ENCODE measurements at regions not wholly inside any gene's neighbourhood (a gene's known extent, or its start where the extent isn't known, plus 50 kb on each side); places are given as distances from the start of the nearest gene placed in this dataset.

DNA sequence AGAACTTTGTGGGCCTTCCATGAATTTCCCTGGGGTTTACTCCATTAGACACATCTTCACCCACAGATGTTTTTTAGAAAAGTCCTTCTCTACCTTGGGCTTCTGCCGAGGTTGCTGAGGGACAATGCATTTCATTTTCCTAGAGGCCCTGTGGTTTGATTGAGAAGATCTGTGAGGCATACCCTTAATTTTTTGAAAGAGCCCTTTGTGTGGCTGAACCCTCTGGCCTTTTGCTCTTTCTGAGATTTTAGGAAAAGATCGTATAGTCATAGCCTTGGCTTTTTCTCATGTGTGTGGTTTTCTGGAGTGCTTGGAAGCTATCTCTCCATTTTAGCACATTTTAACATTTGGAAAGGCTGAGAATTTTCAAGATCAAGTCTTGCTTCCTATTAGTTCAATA, 119.8 kb upstream of the LYZL1 start:
- intact Hi-C loops (cut with micrococcal nuclease; ENCODE audit: unreplicated experiment): no loop called here
- no peak for DNase-seq (ENCODE audit: low read depth, low spot score)
- ChIA-PET CTCF (no interaction called here), POLR2A (interaction anchor here (0.6 kb wide), 1 partner anchor 493 kb away, joined by 3 read pairs; no protein-coding TSS in a partner anchor)
- ATAC-seq: no peak
- Histone ChIP-seq H3K4me3 (ENCODE audit: low read depth in 2 of 2, low read length in 2 of 2) (no peak overlapping the region), H3K27me3 (ENCODE audit: control insufficient read depth, insufficient read depth, low read length) (no peaks in the 10 kb centered on the region), H3K9me3 (ENCODE audit: control insufficient read depth, insufficient read depth, low read depth, low read length) (peaks cover 4% of the 10 kb centered on the region; the same call in 1 of the 2 replicates), H3K27ac (ENCODE audit: low read length) (no peak overlapping the region), H3K4me1 (ENCODE audit: control insufficient read depth, insufficient read depth, low read length) (no peaks in the 10 kb centered on the region), H3K36me3 (ENCODE audit: control insufficient read depth, insufficient read depth, low read length) (no peaks in the 10 kb centered on the region)
- no TSS peak for BruUV-seq (replicated peaks)
- TF ChIP-seq POLR2AphosphoS5 (IDR thresholded peaks at IDR 0.05; ENCODE audit: low read depth, low read length): no peak
- no peak for TF ChIP-seq CTCF (IDR thresholded peaks at IDR 0.05)
- no peak for TF ChIP-seq SIN3A (IDR thresholded peaks at IDR 0.05; ENCODE audit: borderline replicate concordance, insufficient read depth, low read depth, low read length)
- no peak for TF ChIP-seq REST (IDR thresholded peaks at IDR 0.05; ENCODE audit: insufficient read depth in 1 of 2, low read depth in 2 of 2, low read length in 1 of 2)
- TF ChIP-seq TCF7L2 (IDR thresholded peaks at IDR 0.05; ENCODE audit: low read depth, low read length): no peak
- in situ Hi-C loops (cut with HindIII; ENCODE audit: low pct_unique_long_range_greater_than_20kb, low sequenced_read_pairs): no loop called here

DNA sequence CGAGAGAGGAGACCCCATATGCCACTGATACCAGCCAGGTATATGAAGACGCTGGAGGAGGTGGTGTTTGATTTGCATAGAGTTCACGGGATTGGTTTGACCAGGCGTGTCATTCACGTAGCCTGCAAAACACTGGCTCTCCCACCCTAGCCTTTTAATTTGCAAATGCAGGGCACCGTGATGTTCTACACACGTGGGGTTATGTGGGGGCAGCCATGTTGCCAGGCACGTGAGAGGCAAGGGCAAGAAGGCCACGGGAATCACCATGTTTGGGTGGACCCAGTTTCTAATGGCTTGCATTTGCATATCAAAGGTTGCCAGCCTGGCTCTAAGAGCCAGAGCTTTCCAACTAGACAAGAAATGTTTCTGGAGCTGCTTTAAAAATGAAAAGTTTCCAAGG, 117.2 kb upstream of the LYZL1 start:
- H3K4me3 ChIP-seq (ENCODE audit: low read depth in 2 of 2, low read length in 2 of 2): no peak overlapping the region
- no TSS peak for BruUV-seq (replicated peaks)
- CTCF ChIA-PET: no interaction called here
- POLR2A ChIA-PET: no interaction called here
- ATAC-seq: no peak
- H3K27ac ChIP-seq (ENCODE audit: low read length): no peak overlapping the region
- in situ Hi-C loops (cut with HindIII; ENCODE audit: low pct_unique_long_range_greater_than_20kb, low sequenced_read_pairs) (no loop called here), intact Hi-C loops (cut with micrococcal nuclease; ENCODE audit: unreplicated experiment) (no loop called here)
- no peak for DNase-seq (ENCODE audit: low read depth, low spot score)
- no peaks in the 10 kb centered on the region for H3K36me3 ChIP-seq (ENCODE audit: control insufficient read depth, insufficient read depth, low read length)
- H3K4me1 ChIP-seq (ENCODE audit: control insufficient read depth, insufficient read depth, low read length): no peaks in the 10 kb centered on the region
- no peaks in the 10 kb centered on the region for H3K27me3 ChIP-seq (ENCODE audit: control insufficient read depth, insufficient read depth, low read length)
- no peaks in the 10 kb centered on the region for H3K9me3 ChIP-seq (ENCODE audit: control insufficient read depth, insufficient read depth, low read depth, low read length)
- TF ChIP-seq CTCF (IDR thresholded peaks at IDR 0.05) (no peak), REST (IDR thresholded peaks at IDR 0.05; ENCODE audit: insufficient read depth in 1 of 2, low read depth in 2 of 2, low read length in 1 of 2) (no peak), TCF7L2 (IDR thresholded peaks at IDR 0.05; ENCODE audit: low read depth, low read length) (no peak), POLR2AphosphoS5 (IDR thresholded peaks at IDR 0.05; ENCODE audit: low read depth, low read length) (no peak), SIN3A (IDR thresholded peaks at IDR 0.05; ENCODE audit: borderline replicate concordance, insufficient read depth, low read depth, low read length) (no peak)

Data from Panc1 (cell line).